Neutrophil (primary cell): ENCODE measurements at regions not wholly inside any gene's neighbourhood (a gene's known extent, or its start where the extent isn't known, plus 50 kb on each side); places are given as distances from the start of the nearest gene placed in this dataset.

Source experiments
- H3K27ac ChIP-seq: fragments of 200-600 bp; sonication (generic); 2 replicates; pipeline ENCODE4 v1.5.1; 2016; ENCODE audit warnings: mild to moderate bottlenecking, moderate library complexity
- H3K27me3 ChIP-seq: fragments of 200-600 bp; sonication (generic); 2 replicates; pipeline ENCODE4 v1.6.0; 2016; ENCODE audit warnings: mild to moderate bottlenecking
- H3K36me3 ChIP-seq: fragments of 200-600 bp; sonication (generic); 2 replicates; pipeline ENCODE4 v1.5.1; 2017
- H3K4me1 ChIP-seq, 2 experiments: fragments of 200-600 bp in 1 of 2; sonication (generic) in 1 of 2; 1 replicate in 1 of 2; 2 replicates in 1 of 2; pipeline versions ENCODE4 v1.5.1 to v1.6.1; 2013 to 2016; ENCODE audit warnings: low read depth in 1 of 2, low read length in 1 of 2, mild to moderate bottlenecking in 1 of 2, moderate library complexity in 1 of 2; ENCODE audit not compliant: control insufficient read depth in 1 of 2, insufficient read depth in 1 of 2
- H3K4me3 ChIP-seq, 2 experiments: fragments of 200-600 bp in 1 of 2; sonication (generic) in 1 of 2; 1 replicate in 1 of 2; 2 replicates in 1 of 2; pipeline ENCODE4 v1.5.1; 2013 to 2016; ENCODE audit warnings: low read depth in 1 of 2, low read length in 1 of 2, mild to moderate bottlenecking in 1 of 2, moderate library complexity in 1 of 2
- H3K9me3 ChIP-seq: fragments of 200-600 bp; sonication (generic); 2 replicates; pipeline ENCODE4 v1.5.1; 2016
- CTCF ChIP-seq: fragments of 200-600 bp; sonication (generic); IDR thresholded peaks from 2 replicates; pipeline ENCODE4 v1.5.1; 2016; ENCODE audit warnings: antibody characterized with exemption

GRCh38 chr7:79570903-79571302 lies 117.4 kb upstream of the MAGI2 start:
- no peak overlapping the region for H3K27ac ChIP-seq
- no peaks in the 10 kb centered on the region for H3K4me1 ChIP-seq
- no peaks in the 10 kb centered on the region for H3K36me3 ChIP-seq
- H3K4me3 ChIP-seq = no peak overlapping the region
- H3K9me3 ChIP-seq = no peaks in the 10 kb centered on the region
- no peak for TF ChIP-seq CTCF
- H3K27me3 ChIP-seq = no peaks in the 10 kb centered on the region

- no peaks in the 10 kb centered on the region for H3K36me3 ChIP-seq
- H3K4me3 ChIP-seq = no peak overlapping the region
- no peaks in the 10 kb centered on the region for H3K4me1 ChIP-seq
- H3K27ac ChIP-seq = no peak overlapping the region
- H3K27me3 ChIP-seq = no peaks in the 10 kb centered on the region
- no peaks in the 10 kb centered on the region for H3K9me3 ChIP-seq
- no peak for TF ChIP-seq CTCF
These were observed 110.5 kb upstream of the MAGI2 start for GRCh38 chr7:79563821-79564522.

GRCh38 chr7:79555571-79555970 lies 102.1 kb upstream of the MAGI2 start:
- Histone ChIP-seq H3K27ac (no peak overlapping the region), H3K4me1 (no peaks in the 10 kb centered on the region), H3K36me3 (no peaks in the 10 kb centered on the region), H3K4me3 (no peak overlapping the region), H3K9me3 (no peaks in the 10 kb centered on the region), H3K27me3 (no peaks in the 10 kb centered on the region)
- no peak for TF ChIP-seq CTCF

- Histone ChIP-seq H3K9me3 (no peaks in the 10 kb centered on the region), H3K4me1 (no peaks in the 10 kb centered on the region), H3K27me3 (no peaks in the 10 kb centered on the region), H3K36me3 (no peaks in the 10 kb centered on the region), H3K27ac (no peak overlapping the region), H3K4me3 (no peak overlapping the region)
- TF ChIP-seq CTCF = no peak
These were observed 100.5 kb upstream of the MAGI2 start for GRCh38 chr7:79553811-79554555.

GRCh38 chr7:79552463-79552862 lies 99.0 kb upstream of the MAGI2 start:
- no peaks in the 10 kb centered on the region for H3K4me1 ChIP-seq

More at GRCh38 chr7:79552463-79552862, 99.0 kb upstream of the MAGI2 start:
- Histone ChIP-seq H3K4me3 (no peak overlapping the region), H3K27ac (no peak overlapping the region), H3K27me3 (no peaks in the 10 kb centered on the region), H3K9me3 (no peaks in the 10 kb centered on the region), H3K36me3 (no peaks in the 10 kb centered on the region)
- no peak for TF ChIP-seq CTCF
